B cell (primary cell): ENCODE measurements at regions not wholly inside any gene's neighbourhood (a gene's known extent, or its start where the extent isn't known, plus 50 kb on each side); places are given as distances from the start of the nearest gene placed in this dataset.

Experiments used
- ATAC-seq: fragments of 200-7000 bp; cut with Tn5 transposase; one replicate; pipeline ENCODE4 v1.10.0; 2021; ENCODE audit warnings: low read depth, mild to moderate bottlenecking, moderate number of reproducible peaks, moderate library complexity
- CTCF ChIA-PET: fragments of 350-600 bp; sonication (Branson Sonifier 250); formaldehyde crosslinking; loops from one replicate; lab custom pipeline; 2021; ENCODE audit warnings: antibody characterized with exemption, inconsistent platforms; lab: Charles Lee
- POLR2A ChIA-PET: fragments of 350-600 bp; sonication (Branson Sonifier 250); formaldehyde crosslinking; loops from one replicate; lab custom pipeline; 2021; ENCODE audit warnings: antibody characterized with exemption; lab: Charles Lee
- DNase-seq: peaks from one replicate; pipeline ENCODE4 v3.0.0; 2013
- H2AFZ ChIP-seq: 2 replicates; pipeline ENCODE4 v1.6.1; 2012; ENCODE audit warnings: mild to moderate bottlenecking, low read depth, low read length; ENCODE audit not compliant: insufficient read depth, poor library complexity, severe bottlenecking
- H3K27ac ChIP-seq, 2 donors: 1 replicate in 1 of 2; 2 replicates in 1 of 2; pipeline ENCODE4 v1.5.1; 2012 to 2013; ENCODE audit warnings: low read length in 2 of 2, mild to moderate bottlenecking in 2 of 2, moderate library complexity in 1 of 2
- H3K27me3 ChIP-seq, 4 experiments: fragments of 200-600 bp in 1 of 4; sonication (generic) in 1 of 4; replicated peaks in 1 of 4; 1 replicate in 2 of 4; 2 replicates in 2 of 4; pipeline versions ENCODE4 v1.6.1 to v1.7.0; 2013 to 2016; ENCODE audit warnings: low read length in 3 of 4, mild to moderate bottlenecking in 2 of 4, mixed read lengths in 1 of 4, moderate library complexity in 1 of 4; ENCODE audit not compliant: insufficient read depth in 4 of 4, control insufficient read depth in 3 of 4; ENCODE audit errors: control extremely low read depth in 1 of 4
- H3K36me3 ChIP-seq, 2 experiments: replicated peaks in 1 of 2; 1 replicate in 1 of 2; 2 replicates in 1 of 2; pipeline versions ENCODE4 v1.6.1 to v1.7.1; 2013; ENCODE audit warnings: low read length in 1 of 2; ENCODE audit not compliant: insufficient read depth in 2 of 2, control insufficient read depth in 1 of 2; ENCODE audit errors: control extremely low read depth in 1 of 2, extremely low read depth in 1 of 2
- H3K4me1 ChIP-seq, 2 donors: fragments of 200-600 bp in 1 of 2; sonication (generic) in 1 of 2; 1 replicate in 1 of 2; 2 replicates in 1 of 2; pipeline versions ENCODE4 v1.5.1 to v1.6.1; 2013 to 2017; ENCODE audit warnings: low read length in 2 of 2; ENCODE audit not compliant: control insufficient read depth in 2 of 2, insufficient read depth in 2 of 2
- H3K4me2 ChIP-seq: replicated peaks from 2 replicates; pipeline ENCODE3; 2012; ENCODE audit warnings: mild to moderate bottlenecking, low read depth, low read length; ENCODE audit not compliant: poor library complexity, severe bottlenecking
- H3K4me3 ChIP-seq, 5 experiments: fragments of 200-600 bp in 1 of 5; sonication (generic) in 1 of 5; 1 replicate in 3 of 5; 2 replicates in 2 of 5; pipeline versions ENCODE4 v1.5.1 to v1.7.0; 2011 to 2016; ENCODE audit warnings: low read length in 4 of 5, mild to moderate bottlenecking in 4 of 5, low read depth in 2 of 5, control low read depth in 1 of 5, moderate library complexity in 1 of 5; ENCODE audit not compliant: insufficient read depth in 1 of 5; ENCODE audit errors: control extremely low read depth in 1 of 5, extremely low read depth in 1 of 5
- H3K79me2 ChIP-seq: fragments of 200-600 bp; sonication (generic); one replicate; pipeline ENCODE4 v1.6.0; 2016; ENCODE audit warnings: low read length; ENCODE audit not compliant: control insufficient read depth, insufficient read depth
- H3K9ac ChIP-seq: fragments of 200-600 bp; sonication (generic); 2 replicates; pipeline ENCODE4 v1.6.1; 2017; ENCODE audit warnings: mild to moderate bottlenecking, low read length, moderate library complexity
- H3K9me3 ChIP-seq, 3 donors: one replicate each; pipeline versions ENCODE4 v1.6.1 to v1.7.1; 2013; ENCODE audit warnings: low read length in 2 of 3; ENCODE audit not compliant: control insufficient read depth in 2 of 3, insufficient read depth in 1 of 3; ENCODE audit errors: control extremely low read depth in 1 of 3
- H4K20me1 ChIP-seq: 2 replicates; pipeline ENCODE4 v1.6.0; 2012; ENCODE audit warnings: mild to moderate bottlenecking, low read length; ENCODE audit not compliant: insufficient read depth, control insufficient read depth, poor library complexity, severe bottlenecking
- H3K27ac Mint-ChIP-seq: one replicate; pipeline ENCODE4 v1.8.0; 2021; ENCODE audit warnings: mixed read lengths
- H3K27me3 Mint-ChIP-seq: one replicate; pipeline ENCODE4 v1.8.0; 2021; ENCODE audit warnings: mixed read lengths
- H3K4me1 Mint-ChIP-seq: one replicate; pipeline ENCODE4 v1.8.0; 2021; ENCODE audit warnings: mixed read lengths
- H3K4me3 Mint-ChIP-seq: one replicate; pipeline ENCODE4 v1.8.0; 2021; ENCODE audit warnings: mixed read lengths
- H3K9me3 Mint-ChIP-seq: one replicate; pipeline ENCODE4 v1.8.0; 2022; ENCODE audit warnings: mixed read lengths; ENCODE audit not compliant: insufficient read depth
- CTCF ChIP-seq: fragments of 200-600 bp; IDR thresholded peaks from one replicate; pipeline ENCODE4 v1.8.0; 2022; ENCODE audit warnings: antibody characterized with exemption, mild to moderate bottlenecking
- EZH2 ChIP-seq: IDR thresholded peaks from 2 replicates; pipeline ENCODE4 v1.6.1; 2012; ENCODE audit warnings: borderline replicate concordance, low read depth, mild to moderate bottlenecking, moderate library complexity, low read length; ENCODE audit not compliant: insufficient read depth, poor library complexity, severe bottlenecking
- WGBS: methylation state at CpG from one replicate; pipeline ENCODE4 v1.1.5; 2013; ENCODE audit warnings: missing lambda C conversion rate; ENCODE audit not compliant: insufficient coverage; 5-methylcytosine and 5-hydroxymethylcytosine counted together
- intact Hi-C: fragments of 100-400 bp; cut with micrococcal nuclease; formaldehyde crosslinking; loops from one replicate; pipeline ENCODE4 v1.10.0; 2022

DNA sequence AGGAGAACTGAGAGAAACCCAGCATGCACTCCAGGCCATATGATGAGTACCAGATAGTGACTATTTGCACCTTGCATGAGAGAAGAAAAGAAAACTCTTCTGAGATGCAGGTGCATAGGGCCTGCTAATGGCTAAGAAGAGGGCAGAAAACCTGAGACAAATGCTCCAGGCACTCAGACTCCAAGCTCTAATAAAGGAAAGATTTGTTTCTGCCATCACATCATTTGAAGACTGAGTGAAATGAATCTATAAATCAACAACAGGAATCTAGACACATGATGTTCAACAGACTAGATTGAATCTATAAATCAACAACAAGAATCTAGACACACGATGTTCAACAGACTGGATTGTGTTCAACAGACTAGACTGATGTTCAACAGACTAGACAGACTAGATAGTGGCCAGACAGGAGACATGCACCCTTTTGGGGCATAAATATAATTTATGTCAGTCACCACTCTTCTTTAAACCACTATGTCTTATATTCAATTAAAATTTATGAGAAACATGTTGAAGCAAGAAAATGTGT is 482.7 kb upstream of the UBE2E3 start:
- Histone ChIP-seq H3K4me1 (no peaks in the 10 kb centered on the region), H3K9ac (no peak overlapping the region), H3K9me3 (peaks cover 0 to 4% (median 0%) of the 10 kb centered on the region in 3 donors), H3K36me3 (no peaks in the 10 kb centered on the region), H3K4me2 (no peak overlapping the region), H3K4me3 (no peak overlapping the region), H3K27ac (no peak overlapping the region), H3K27me3 (no peaks in the 10 kb centered on the region), H2AFZ (no peak overlapping the region), H4K20me1 (no peaks in the 10 kb centered on the region), H3K79me2 (no peaks in the 10 kb centered on the region)
- no peak for TF ChIP-seq CTCF
- TF ChIP-seq EZH2, result no peak
- Mint-ChIP-seq H3K4me3 (no peak overlapping the region), H3K9me3 (no peaks in the 10 kb centered on the region), H3K27ac (no peak overlapping the region), H3K4me1 (no peaks in the 10 kb centered on the region), H3K27me3 (peaks cover 5% of the 10 kb centered on the region)
- intact Hi-C loops, result no loop called here
- ChIA-PET POLR2A (no interaction called here), CTCF (no interaction called here)
- no peak for DNase-seq
- WGBS, result 86% methylated on average over 1 of the region's 1 CpG
- ATAC-seq, result no peak

- no peak overlapping the region for H3K9ac ChIP-seq
- no peak overlapping the region for H3K27ac Mint-ChIP-seq
- ATAC-seq (no peak), DNase-seq (no peak)
- no peaks in the 10 kb centered on the region for H3K36me3 ChIP-seq
- no peaks in the 10 kb centered on the region for H3K4me1 Mint-ChIP-seq
- no peaks in the 10 kb centered on the region for H3K27me3 ChIP-seq
- H3K4me3 ChIP-seq, result no peak overlapping the region
- H3K4me3 Mint-ChIP-seq, result no peak overlapping the region
- H3K9me3 ChIP-seq, result peaks cover 0 to 4% (median 0%) of the 10 kb centered on the region in 3 donors
- no peak overlapping the region for H3K27ac ChIP-seq
- H3K9me3 Mint-ChIP-seq, result no peaks in the 10 kb centered on the region
- TF ChIP-seq EZH2, result no peak
- no peak for TF ChIP-seq CTCF
- WGBS, result 100% methylated on average over 1 of the region's 2 CpGs
- no peak overlapping the region for H2AFZ ChIP-seq
- no peaks in the 10 kb centered on the region for H3K79me2 ChIP-seq
- ChIA-PET CTCF (no interaction called here), POLR2A (no interaction called here)
- H3K27me3 Mint-ChIP-seq, result peaks cover 5% of the 10 kb centered on the region
- H3K4me1 ChIP-seq, result no peaks in the 10 kb centered on the region
- intact Hi-C loops, result no loop called here
- no peaks in the 10 kb centered on the region for H4K20me1 ChIP-seq
- no peak overlapping the region for H3K4me2 ChIP-seq
Observed at GRCh38 chr2:180495606-180496005, 484.8 kb upstream of the UBE2E3 start.
